T-helper 2 cell treated with Interferon-gamma antibody and Interleukin-4, amounts not matched to agents 5 μg/mL and 100 μg/mL, for 36 hours (primary cell): ENCODE measurements at regions not wholly inside any gene's neighbourhood (a gene's known extent, or its start where the extent isn't known, plus 50 kb on each side); places are given as distances from the start of the nearest gene placed in this dataset.

Source experiments
- DNase-seq: peaks from one replicate; pipeline ENCODE4 v3.0.0; 2021; ENCODE audit warnings: low spot score
- H3K27ac Mint-ChIP-seq: one replicate; pipeline ENCODE4 v1.8.0; 2021; ENCODE audit warnings: mild to moderate bottlenecking, mixed read lengths
- H3K27me3 Mint-ChIP-seq: one replicate; pipeline ENCODE4 v1.8.0; 2021; ENCODE audit warnings: low read depth, mixed read lengths
- H3K36me3 Mint-ChIP-seq: one replicate; pipeline ENCODE4 v1.8.0; 2021; ENCODE audit warnings: low read depth, mixed read lengths
- H3K4me1 Mint-ChIP-seq: one replicate; pipeline ENCODE4 v1.8.0; 2021; ENCODE audit warnings: low read depth, mixed read lengths
- H3K4me3 Mint-ChIP-seq: one replicate; pipeline ENCODE4 v1.8.0; 2022; ENCODE audit warnings: mild to moderate bottlenecking, moderate library complexity, mixed read lengths
- H3K9me3 Mint-ChIP-seq: one replicate; pipeline ENCODE4 v1.8.0; 2021; ENCODE audit warnings: mixed read lengths

DNA sequence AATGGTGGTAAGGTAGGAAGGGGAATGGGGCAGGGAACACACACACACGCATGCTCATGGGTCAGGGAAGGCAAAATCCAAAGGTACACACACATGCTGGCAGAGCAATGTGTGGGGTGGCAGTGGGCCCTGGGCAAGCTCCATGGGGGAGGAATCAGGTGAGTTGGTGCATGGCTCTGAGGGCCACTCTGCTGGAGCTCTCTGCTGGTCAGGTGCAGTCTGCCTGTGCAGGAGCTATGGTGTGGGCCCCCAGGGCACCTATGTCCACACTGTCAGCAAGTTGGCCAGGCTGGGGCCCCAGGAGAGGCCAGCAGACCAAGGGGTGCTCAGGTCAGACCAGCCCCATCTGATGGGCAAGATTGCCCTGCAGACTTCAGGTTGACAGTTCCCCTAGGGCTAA, 90.1 kb upstream of the GAP43 start:
- no peaks in the 10 kb centered on the region for H3K27me3 Mint-ChIP-seq
- H3K9me3 Mint-ChIP-seq = no peaks in the 10 kb centered on the region
- no peak overlapping the region for H3K27ac Mint-ChIP-seq
- no peaks in the 10 kb centered on the region for H3K4me1 Mint-ChIP-seq
- no peaks in the 10 kb centered on the region for H3K36me3 Mint-ChIP-seq
- no peak overlapping the region for H3K4me3 Mint-ChIP-seq
- no peak for DNase-seq

DNA sequence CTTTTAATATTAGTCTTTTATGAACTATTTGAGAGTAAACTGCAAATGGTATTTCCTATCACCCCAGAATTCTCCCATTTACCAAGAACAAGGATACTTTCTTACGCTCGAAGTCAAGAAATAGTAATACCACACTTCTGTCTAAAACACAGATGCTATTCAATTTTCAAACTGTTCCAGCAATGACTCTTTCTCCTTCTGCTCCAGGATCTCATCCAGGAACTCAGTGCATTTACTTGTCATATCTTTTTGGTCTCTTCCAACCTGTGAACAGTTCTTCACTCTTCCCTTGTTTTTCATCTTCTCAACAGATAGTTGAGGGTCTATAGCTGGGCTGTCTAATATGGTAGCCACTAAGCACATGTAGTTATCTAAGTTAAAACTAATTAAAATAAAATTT, 87.1 kb upstream of the GAP43 start:
- H3K9me3 Mint-ChIP-seq = no peaks in the 10 kb centered on the region
- H3K4me1 Mint-ChIP-seq = no peaks in the 10 kb centered on the region
- no peaks in the 10 kb centered on the region for H3K27me3 Mint-ChIP-seq
- H3K4me3 Mint-ChIP-seq = no peak overlapping the region
- H3K36me3 Mint-ChIP-seq = no peaks in the 10 kb centered on the region
- DNase-seq = no peak
- H3K27ac Mint-ChIP-seq = no peak overlapping the region

DNA sequence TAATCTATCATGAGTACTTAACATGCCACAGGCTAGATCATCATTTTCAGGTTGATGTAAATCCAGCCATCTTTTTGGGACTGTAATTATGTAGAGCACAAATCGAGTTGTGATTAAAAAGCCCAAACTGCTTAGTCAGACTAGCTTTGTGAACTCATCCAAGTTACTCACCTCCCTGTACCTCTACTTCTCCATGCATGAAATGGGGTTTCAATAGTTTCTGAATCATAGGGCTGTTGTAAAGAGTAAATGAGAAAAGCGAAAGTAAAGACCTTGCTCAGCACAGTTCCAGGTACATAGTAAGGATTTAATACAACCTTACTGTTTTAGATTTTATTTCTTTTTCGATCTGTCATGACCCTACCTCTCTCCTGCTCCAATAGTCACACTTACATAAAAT, 85.6 kb upstream of the GAP43 start:
- no peaks in the 10 kb centered on the region for H3K4me1 Mint-ChIP-seq
- no peaks in the 10 kb centered on the region for H3K36me3 Mint-ChIP-seq
- H3K4me3 Mint-ChIP-seq = no peak overlapping the region
- H3K27me3 Mint-ChIP-seq = no peaks in the 10 kb centered on the region
- no peak for DNase-seq
- H3K9me3 Mint-ChIP-seq = no peaks in the 10 kb centered on the region
- no peak overlapping the region for H3K27ac Mint-ChIP-seq

DNA sequence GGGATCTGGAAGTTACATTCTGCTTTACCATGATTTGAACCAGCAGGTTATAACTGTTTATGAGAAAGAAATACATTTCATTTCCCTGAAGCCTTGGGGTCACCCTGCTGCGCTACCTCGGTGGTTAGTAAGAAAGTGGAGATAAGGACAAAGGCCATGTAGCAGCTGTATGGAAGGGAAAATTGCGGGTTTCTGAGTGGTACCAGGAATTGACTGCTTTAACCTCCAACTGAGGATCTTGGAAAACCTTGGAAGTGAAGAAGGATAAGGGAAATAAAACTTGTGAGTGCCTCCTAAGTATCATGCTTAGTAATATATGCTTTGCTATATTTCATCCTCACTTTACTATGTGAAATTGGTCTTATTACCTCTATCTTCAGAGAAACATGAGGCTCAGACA, 76.1 kb upstream of the GAP43 start:
- H3K36me3 Mint-ChIP-seq = no peaks in the 10 kb centered on the region
- H3K27me3 Mint-ChIP-seq = peaks cover 2% of the 10 kb centered on the region

DNA sequence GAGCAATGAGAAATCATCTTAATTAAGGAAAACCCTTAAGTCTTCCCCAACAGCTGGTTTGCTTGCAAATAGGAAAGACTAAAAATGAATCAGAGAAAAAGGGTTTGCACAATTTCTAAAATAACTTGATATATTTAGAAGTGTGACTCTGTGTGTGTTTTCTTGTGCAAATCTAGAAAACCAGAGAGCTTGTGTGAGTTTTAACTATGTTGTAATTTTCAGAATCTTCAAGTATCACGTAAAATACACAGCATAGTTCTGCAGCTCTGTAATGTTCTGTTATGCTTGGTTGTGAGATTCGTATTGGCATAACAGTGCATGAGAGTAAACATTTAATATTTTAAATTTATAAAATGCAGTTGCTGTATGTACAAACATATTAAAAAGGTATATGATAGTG, 74.7 kb upstream of the GAP43 start:
- no peaks in the 10 kb centered on the region for H3K27me3 Mint-ChIP-seq
- no peak for DNase-seq
- no peaks in the 10 kb centered on the region for H3K36me3 Mint-ChIP-seq
- no peak overlapping the region for H3K4me3 Mint-ChIP-seq
- no peak overlapping the region for H3K27ac Mint-ChIP-seq
- no peaks in the 10 kb centered on the region for H3K4me1 Mint-ChIP-seq
- H3K9me3 Mint-ChIP-seq = no peaks in the 10 kb centered on the region

More for the DNA sequence above, 76.1 kb upstream of the GAP43 start:
- Mint-ChIP-seq H3K9me3 (no peaks in the 10 kb centered on the region), H3K4me3 (no peak overlapping the region), H3K27ac (no peak overlapping the region), H3K4me1 (no peaks in the 10 kb centered on the region)
- DNase-seq = no peak

DNA sequence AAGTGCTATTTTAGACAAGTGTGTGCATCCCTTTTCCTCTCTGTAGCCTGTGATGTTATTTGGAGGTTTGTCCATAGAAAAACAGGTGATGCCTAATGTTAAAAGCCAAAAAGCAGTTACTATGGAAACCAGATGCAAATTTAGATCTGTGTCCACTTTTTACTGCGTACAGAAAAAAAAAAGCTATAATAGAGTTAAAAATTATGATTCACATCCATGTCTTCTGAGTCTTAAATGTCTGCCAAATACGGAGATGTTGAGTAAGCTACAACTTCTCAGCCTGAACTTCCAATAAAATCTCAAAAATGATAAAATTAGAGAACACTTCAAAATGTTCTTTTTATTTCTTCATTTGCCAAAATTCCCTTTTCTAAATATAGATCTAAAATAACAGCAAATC, 74.2 kb upstream of the GAP43 start:
- H3K4me1 Mint-ChIP-seq = no peaks in the 10 kb centered on the region
- no peaks in the 10 kb centered on the region for H3K27me3 Mint-ChIP-seq
- H3K9me3 Mint-ChIP-seq = no peaks in the 10 kb centered on the region
- H3K36me3 Mint-ChIP-seq = no peaks in the 10 kb centered on the region
- no peak for DNase-seq
- H3K27ac Mint-ChIP-seq = no peak overlapping the region
- no peak overlapping the region for H3K4me3 Mint-ChIP-seq

DNA sequence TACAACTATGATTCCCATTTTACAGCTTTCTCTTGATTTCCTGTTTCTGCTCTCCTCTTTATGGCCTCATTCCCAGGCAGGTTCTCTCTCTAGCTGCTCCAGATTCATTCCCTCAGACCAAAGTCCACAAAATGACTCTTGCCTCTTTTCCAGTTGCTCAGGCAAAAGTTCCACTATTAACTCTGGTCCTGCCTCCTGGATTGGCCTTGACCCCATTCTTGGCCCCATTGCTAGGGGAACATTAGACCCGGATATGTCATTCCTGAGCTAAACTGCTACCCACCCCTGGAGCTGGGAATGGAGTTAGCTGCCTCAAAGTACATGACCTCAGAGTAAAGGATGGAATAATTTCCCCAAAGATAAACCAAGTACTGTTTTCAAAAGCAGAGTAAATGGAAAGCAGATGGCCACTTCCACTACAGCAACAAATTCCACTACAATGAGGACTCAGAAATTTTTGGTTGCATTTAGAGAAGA, 73.0 kb upstream of the GAP43 start:
- Mint-ChIP-seq H3K36me3 (no peaks in the 10 kb centered on the region), H3K4me1 (no peaks in the 10 kb centered on the region), H3K9me3 (no peaks in the 10 kb centered on the region), H3K4me3 (no peak overlapping the region), H3K27me3 (no peaks in the 10 kb centered on the region), H3K27ac (no peak overlapping the region)
- DNase-seq = no peak

DNA sequence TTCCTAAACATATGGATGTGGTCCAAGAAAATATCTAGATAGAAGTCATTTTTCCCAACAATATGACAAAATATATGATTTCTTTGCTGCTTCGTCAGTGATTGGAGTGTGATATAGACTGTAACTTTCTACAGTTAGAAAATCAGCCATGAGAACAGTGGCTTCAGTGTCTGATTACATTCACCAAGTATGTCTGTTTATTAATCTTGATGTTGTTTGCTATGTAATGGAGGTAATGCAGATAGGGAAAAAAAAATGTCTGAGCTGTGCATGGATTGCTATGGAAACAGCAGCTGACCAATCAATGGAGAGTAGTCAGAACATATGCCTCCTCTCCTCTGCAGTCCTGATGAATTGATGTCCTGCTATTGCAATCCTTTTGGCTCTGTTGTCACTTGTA, 72.3 kb upstream of the GAP43 start:
- H3K4me1 Mint-ChIP-seq = no peaks in the 10 kb centered on the region
- no peak overlapping the region for H3K27ac Mint-ChIP-seq
- DNase-seq = no peak
- H3K9me3 Mint-ChIP-seq = no peaks in the 10 kb centered on the region
- no peaks in the 10 kb centered on the region for H3K36me3 Mint-ChIP-seq
- H3K4me3 Mint-ChIP-seq = no peak overlapping the region
- H3K27me3 Mint-ChIP-seq = no peaks in the 10 kb centered on the region

DNA sequence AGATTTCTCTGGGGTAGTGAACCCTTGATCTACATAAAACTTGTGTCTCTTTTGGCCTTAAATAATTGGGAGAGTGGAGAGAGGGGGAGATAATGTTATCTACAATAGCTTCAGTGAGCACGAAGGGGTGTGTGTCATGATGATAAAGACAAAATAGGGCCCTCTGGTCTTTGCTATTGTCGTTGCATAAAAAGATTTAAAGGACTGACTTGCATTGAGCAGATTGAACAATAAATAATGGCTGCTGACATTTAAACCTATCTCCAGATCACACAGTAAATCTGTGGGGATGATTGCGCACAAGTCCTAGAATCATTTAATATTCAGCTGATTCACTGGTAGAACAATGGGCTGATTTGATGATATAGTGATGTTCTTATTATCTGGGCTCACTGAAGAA, 71.3 kb upstream of the GAP43 start:
- no peak overlapping the region for H3K4me3 Mint-ChIP-seq
- no peaks in the 10 kb centered on the region for H3K4me1 Mint-ChIP-seq
- H3K36me3 Mint-ChIP-seq = no peaks in the 10 kb centered on the region
- no peaks in the 10 kb centered on the region for H3K27me3 Mint-ChIP-seq
- no peak overlapping the region for H3K27ac Mint-ChIP-seq
- no peak for DNase-seq
- no peaks in the 10 kb centered on the region for H3K9me3 Mint-ChIP-seq

DNA sequence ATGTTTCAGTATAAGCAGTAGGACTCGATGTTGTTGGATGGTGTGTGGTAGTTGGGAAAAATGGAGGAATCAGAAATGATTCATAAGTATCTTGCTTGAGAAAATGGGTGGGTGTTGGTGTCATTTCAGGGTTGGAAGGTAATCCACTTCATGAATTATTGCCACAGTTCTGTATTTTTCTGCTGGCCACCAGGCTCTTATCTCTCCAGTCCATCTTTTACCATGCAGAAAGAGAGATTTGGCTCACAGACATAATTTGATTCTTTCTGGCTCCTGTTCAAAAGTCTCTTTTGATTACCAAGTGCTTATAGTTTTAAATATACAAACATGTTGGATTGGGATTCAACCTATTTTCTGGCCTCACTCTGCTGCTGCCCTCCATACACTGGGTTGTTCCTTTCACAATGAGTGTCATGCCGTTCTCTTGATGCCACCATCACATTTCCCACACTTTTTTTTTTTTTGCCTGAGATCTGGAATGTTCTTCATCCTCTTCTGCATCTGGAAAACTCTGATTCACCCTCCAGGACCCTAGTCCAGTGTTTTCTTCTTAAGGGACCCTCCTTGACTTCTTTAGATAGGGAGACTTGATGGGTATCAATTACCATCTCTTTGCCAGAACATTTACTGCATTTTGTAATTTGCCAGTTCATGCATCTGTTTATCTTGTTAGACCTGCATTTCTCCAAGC, 69.4 kb upstream of the GAP43 start:
- H3K36me3 Mint-ChIP-seq = no peaks in the 10 kb centered on the region
- DNase-seq = no peak
- no peak overlapping the region for H3K27ac Mint-ChIP-seq
- no peaks in the 10 kb centered on the region for H3K27me3 Mint-ChIP-seq
- no peak overlapping the region for H3K4me3 Mint-ChIP-seq
- no peaks in the 10 kb centered on the region for H3K4me1 Mint-ChIP-seq
- H3K9me3 Mint-ChIP-seq = no peaks in the 10 kb centered on the region

DNA sequence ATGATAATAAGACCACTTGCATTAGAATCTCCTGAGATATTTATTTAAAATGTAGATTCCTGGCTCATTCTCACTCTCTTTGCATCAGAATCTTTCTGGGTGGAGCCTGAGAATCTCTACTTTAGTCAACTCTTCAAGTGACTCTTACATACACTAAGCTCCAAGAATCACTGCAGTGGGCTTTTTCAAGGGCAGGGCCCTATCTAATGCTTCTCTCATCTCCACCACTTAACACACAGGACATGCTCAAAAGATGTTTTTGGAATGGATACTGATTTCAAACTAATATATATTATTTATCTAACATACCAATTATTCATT, 68.9 kb upstream of the GAP43 start:
- Mint-ChIP-seq H3K27me3 (no peaks in the 10 kb centered on the region), H3K4me3 (no peak overlapping the region), H3K27ac (no peak overlapping the region), H3K4me1 (no peaks in the 10 kb centered on the region), H3K9me3 (no peaks in the 10 kb centered on the region), H3K36me3 (no peaks in the 10 kb centered on the region)
- DNase-seq = no peak

DNA sequence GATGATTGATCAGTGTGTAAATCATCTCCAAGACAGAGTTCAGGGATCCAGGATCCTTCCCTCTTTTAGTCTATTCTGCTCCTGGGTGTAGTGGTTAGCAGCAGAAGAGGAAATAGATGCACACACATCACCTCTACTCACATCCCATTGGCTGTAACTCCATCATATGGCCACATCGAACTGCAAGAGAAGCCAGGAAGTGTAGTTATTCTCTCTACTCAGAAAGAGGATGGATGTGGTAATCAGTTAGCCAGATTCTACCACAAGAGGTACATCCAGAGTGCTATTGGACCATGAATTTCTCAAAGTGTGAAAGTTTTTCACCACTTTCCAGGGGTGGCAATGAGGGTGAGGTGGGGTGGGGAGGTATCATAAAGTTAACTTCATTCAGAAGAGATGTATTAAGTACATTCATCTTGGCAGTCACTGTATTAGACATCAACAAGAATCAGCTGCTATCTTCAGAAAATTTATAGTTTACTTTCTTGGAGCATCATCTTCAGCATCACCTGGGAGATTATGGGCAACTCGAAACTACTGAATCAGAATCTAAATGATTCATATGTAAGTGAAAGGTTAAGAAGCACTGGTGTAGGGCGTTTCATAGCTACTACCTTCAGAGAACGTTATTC, 60.6 kb upstream of the GAP43 start:
- DNase-seq = no peak
- Mint-ChIP-seq H3K9me3 (no peaks in the 10 kb centered on the region), H3K27me3 (peaks cover 6% of the 10 kb centered on the region), H3K4me3 (no peak overlapping the region), H3K4me1 (peaks cover 3% of the 10 kb centered on the region), H3K36me3 (no peaks in the 10 kb centered on the region), H3K27ac (no peak overlapping the region)

DNA sequence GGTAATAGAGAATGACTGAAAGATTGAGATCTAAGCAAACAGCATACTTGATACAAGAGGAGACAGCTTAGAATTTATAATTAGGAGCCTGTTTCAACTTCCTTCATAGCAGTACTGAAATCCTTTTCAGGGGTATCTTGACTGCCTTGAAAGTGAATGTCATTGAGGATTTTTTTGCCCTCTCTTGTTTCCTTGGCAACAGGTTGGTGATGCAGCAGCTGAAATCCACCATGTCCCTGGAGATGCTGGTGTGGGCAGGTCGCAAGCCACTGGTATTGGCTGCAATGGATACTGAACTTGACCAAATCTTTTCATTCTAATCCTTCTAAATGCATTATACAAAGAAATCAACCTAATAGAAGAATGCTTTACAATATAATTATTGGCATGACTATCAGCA, 59.3 kb upstream of the GAP43 start:
- no peaks in the 10 kb centered on the region for H3K36me3 Mint-ChIP-seq
- H3K9me3 Mint-ChIP-seq = no peaks in the 10 kb centered on the region
- H3K4me1 Mint-ChIP-seq = peaks cover 3% of the 10 kb centered on the region
- no peak overlapping the region for H3K4me3 Mint-ChIP-seq
- no peak overlapping the region for H3K27ac Mint-ChIP-seq
- H3K27me3 Mint-ChIP-seq = peaks cover 6% of the 10 kb centered on the region
- no peak for DNase-seq

DNA sequence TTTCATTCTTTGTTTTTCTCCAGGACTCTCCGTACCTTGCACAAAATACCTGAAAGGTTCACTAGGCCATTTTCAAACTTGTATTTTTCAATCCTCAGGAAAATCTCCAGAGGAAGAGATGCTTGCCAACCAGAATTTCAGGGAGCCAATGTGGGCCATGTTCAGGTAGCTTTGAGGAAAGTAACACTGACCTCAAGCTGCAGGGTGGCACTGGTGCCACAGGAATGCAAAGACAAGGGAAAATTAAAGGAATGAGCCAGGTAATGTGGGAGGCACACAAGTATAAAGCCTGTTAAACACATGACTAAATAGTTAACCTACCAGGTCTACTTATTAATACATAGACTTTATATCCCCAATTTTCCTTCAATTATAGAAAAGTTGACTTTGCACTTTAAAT, 51.9 kb upstream of the GAP43 start:
- no peak overlapping the region for H3K4me3 Mint-ChIP-seq
- no peak for DNase-seq
- no peaks in the 10 kb centered on the region for H3K9me3 Mint-ChIP-seq
- no peaks in the 10 kb centered on the region for H3K36me3 Mint-ChIP-seq
- H3K4me1 Mint-ChIP-seq = no peaks in the 10 kb centered on the region
- no peak overlapping the region for H3K27ac Mint-ChIP-seq
- peaks cover 8% of the 10 kb centered on the region for H3K27me3 Mint-ChIP-seq
